Esophagus muscularis mucosa (tissue), 4 donors: ENCODE measurements at regions not wholly inside any gene's neighbourhood (a gene's known extent, or its start where the extent isn't known, plus 50 kb on each side); places are given as distances from the start of the nearest gene placed in this dataset.

Experiments
- DNase-seq: peaks from one replicate; pipeline ENCODE4 v3.0.0-alpha.2; 2017; ENCODE audit errors: extremely low spot score
- H3K27ac ChIP-seq, 4 donors: fragments of 200-600 bp; sonication (generic); replicated peaks in 1 of 4; 1 replicate in 3 of 4; 2 replicates in 1 of 4; pipeline ENCODE4 v1.5.1; 2016 to 2019; ENCODE audit warnings: mild to moderate bottlenecking in 1 of 4
- H3K27me3 ChIP-seq, 4 donors: fragments of 200-600 bp; sonication (generic); one replicate each; pipeline versions ENCODE4 v1.5.1 to v1.6.0; 2016 to 2019
- H3K36me3 ChIP-seq, 4 donors: fragments of 200-600 bp; sonication (generic); one replicate each; pipeline ENCODE4 v1.5.1; 2016 to 2019
- H3K4me1 ChIP-seq, 4 donors: fragments of 200-600 bp; sonication (generic); one replicate each; pipeline ENCODE4 v1.5.1; 2016 to 2019
- H3K4me3 ChIP-seq, 4 donors: fragments of 200-600 bp; sonication (generic); 1 replicate in 2 of 4; 2 replicates in 2 of 4; pipeline ENCODE4 v1.5.1; 2016 to 2019; ENCODE audit warnings: mild to moderate bottlenecking in 4 of 4, moderate library complexity in 1 of 4
- H3K9me3 ChIP-seq, 4 donors: fragments of 200-600 bp; sonication (generic); 1 replicate in 3 of 4; 2 replicates in 1 of 4; pipeline ENCODE4 v1.5.1; 2016 to 2019
- EP300 ChIP-seq: sonication (generic); formaldehyde crosslinking; IDR thresholded peaks from one replicate; pipeline ENCODE4 v1.6.1; 2017; ENCODE audit warnings: antibody characterized with exemption
- POLR2A ChIP-seq: fragments of 450-650 bp; IDR thresholded peaks from one replicate; pipeline ENCODE4 v1.6.1; 2017; ENCODE audit warnings: antibody characterized with exemption, moderate library complexity, mild to moderate bottlenecking, low read depth
- POLR2AphosphoS5 ChIP-seq, 2 donors: sonication (generic); formaldehyde crosslinking; IDR thresholded peaks; one replicate each; pipeline ENCODE4 v1.6.1; 2017; ENCODE audit warnings: antibody characterized with exemption in 2 of 2
- WGBS: methylation state at CpG from one replicate; pipeline ENCODE4 v1.1.5; 2018; 5-methylcytosine and 5-hydroxymethylcytosine counted together
- intact Hi-C: fragments of 100-400 bp; cut with DNase I; formaldehyde crosslinking; loops from one replicate; pipeline ENCODE4 v1.15.1; 2023
- TF ChIP-seq, protein P1 (sequence below), 3 experiments: fragments of 200-600 bp in 2 of 3; fragments of 450-650 bp in 1 of 3; sonication (generic) in 2 of 3; IDR thresholded peaks; one replicate each; pipeline ENCODE4 v1.5.1; 2017 to 2019; ENCODE audit warnings: antibody characterized with exemption in 3 of 3, mild to moderate bottlenecking in 2 of 3, moderate library complexity in 1 of 3

DNA sequence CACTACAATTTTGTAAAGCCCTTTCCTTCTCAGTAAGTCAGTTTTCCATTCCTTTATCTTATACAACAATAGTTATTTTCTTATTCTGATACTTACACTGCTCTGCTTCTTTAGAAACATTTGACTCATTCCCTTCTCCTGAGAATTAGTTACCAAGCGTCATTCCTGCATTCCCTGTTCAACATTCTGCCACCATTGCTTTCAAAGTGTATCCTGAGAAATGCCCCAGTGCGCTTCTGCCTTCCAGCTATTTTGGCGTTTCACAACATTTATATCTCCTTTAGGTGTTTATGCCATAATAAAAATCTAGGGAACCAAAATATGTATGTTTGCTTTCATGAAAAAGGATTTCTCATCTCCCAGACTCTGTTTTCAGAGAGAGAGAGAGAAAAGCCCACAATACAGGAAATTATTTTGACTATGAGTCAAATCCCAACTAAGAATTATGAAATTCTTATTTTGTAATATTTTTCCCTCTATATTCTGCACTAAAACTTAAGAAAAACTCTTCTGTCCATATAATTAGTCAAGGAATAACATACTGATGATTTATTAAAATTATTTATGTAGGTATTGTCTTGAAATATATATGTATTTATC lies 118.2 kb upstream of the RAP2B start:
- Histone ChIP-seq H3K27ac (no peak overlapping the region), H3K36me3 (no peaks in the 10 kb centered on the region), H3K4me3 (peak overlapping the region in 1 of 4 donors; percentile 37), H3K4me1 (peaks cover 0 to 11% (median 8%) of the 10 kb centered on the region in 4 donors), H3K27me3 (no peaks in the 10 kb centered on the region), H3K9me3 (no peaks in the 10 kb centered on the region)
- TF ChIP-seq EP300 (no peak), POLR2AphosphoS5 (IDR thresholded peaks at IDR 0.05) (no peak), POLR2A (no peak)
- TF ChIP-seq, protein P1, sequence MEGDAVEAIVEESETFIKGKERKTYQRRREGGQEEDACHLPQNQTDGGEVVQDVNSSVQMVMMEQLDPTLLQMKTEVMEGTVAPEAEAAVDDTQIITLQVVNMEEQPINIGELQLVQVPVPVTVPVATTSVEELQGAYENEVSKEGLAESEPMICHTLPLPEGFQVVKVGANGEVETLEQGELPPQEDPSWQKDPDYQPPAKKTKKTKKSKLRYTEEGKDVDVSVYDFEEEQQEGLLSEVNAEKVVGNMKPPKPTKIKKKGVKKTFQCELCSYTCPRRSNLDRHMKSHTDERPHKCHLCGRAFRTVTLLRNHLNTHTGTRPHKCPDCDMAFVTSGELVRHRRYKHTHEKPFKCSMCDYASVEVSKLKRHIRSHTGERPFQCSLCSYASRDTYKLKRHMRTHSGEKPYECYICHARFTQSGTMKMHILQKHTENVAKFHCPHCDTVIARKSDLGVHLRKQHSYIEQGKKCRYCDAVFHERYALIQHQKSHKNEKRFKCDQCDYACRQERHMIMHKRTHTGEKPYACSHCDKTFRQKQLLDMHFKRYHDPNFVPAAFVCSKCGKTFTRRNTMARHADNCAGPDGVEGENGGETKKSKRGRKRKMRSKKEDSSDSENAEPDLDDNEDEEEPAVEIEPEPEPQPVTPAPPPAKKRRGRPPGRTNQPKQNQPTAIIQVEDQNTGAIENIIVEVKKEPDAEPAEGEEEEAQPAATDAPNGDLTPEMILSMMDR (IDR thresholded peaks at IDR 0.05), result no peak
- WGBS, result 85% methylated on average over 3 of the region's 3 CpGs
- intact Hi-C loops, result loop anchor here (2.0 to 5.0 kb wide), 3 partner anchors 119 to 723 kb away; partner anchors contain the start of gene RAP2B
- no peak for DNase-seq

DNA sequence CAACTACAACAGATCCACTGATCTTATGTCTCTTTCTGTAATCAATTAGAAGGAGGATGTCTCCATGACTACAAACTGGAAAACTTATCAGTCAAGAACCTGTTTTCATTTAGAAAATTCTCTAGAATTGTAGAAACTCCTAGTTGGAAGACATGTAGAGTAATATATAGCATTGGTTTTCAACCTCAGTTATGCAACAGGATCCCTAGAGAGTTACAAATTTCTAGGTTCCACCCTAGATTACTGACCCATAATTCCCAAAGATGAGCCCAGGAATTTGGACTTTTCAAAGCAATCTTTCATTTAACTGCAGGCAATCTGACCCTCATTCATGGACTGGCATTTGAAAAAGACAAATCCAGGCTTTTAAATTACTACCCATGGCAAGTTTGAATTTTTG lies 116.9 kb upstream of the RAP2B start:
- no peak for DNase-seq
- H3K27ac ChIP-seq, result no peak overlapping the region
- intact Hi-C loops, result loop anchor here (5.0 kb wide), 1 partner anchor 552 kb away; no protein-coding TSS in a partner anchor
- peaks cover 0 to 9% (median 8%) of the 10 kb centered on the region in 4 donors for H3K4me1 ChIP-seq
- H3K4me3 ChIP-seq, result no peak overlapping the region
- TF ChIP-seq EP300 (no peak), POLR2AphosphoS5 (IDR thresholded peaks at IDR 0.05) (no peak), POLR2A (no peak)
- TF ChIP-seq, protein P1 (IDR thresholded peaks at IDR 0.05), result no peak
- H3K36me3 ChIP-seq, result no peaks in the 10 kb centered on the region
- H3K27me3 ChIP-seq, result no peaks in the 10 kb centered on the region
- no peaks in the 10 kb centered on the region for H3K9me3 ChIP-seq

GRCh38 chr3:153050978-153051377 lies 111.0 kb upstream of the RAP2B start:
- H3K4me1 ChIP-seq, result peaks cover 0 to 15% (median 14%) of the 10 kb centered on the region in 4 donors
- intact Hi-C loops, result no loop called here
- H3K4me3 ChIP-seq, result no peak overlapping the region
- H3K27ac ChIP-seq, result peak overlapping the region in 1 of 4 donors; percentile 66
- H3K36me3 ChIP-seq, result no peaks in the 10 kb centered on the region
- 91% methylated on average over 6 of the region's 6 CpGs for WGBS
- TF ChIP-seq EP300, result no peak
- TF ChIP-seq, protein P1 (IDR thresholded peaks at IDR 0.05), result no peak
- no peak for TF ChIP-seq POLR2AphosphoS5 (IDR thresholded peaks at IDR 0.05)
- TF ChIP-seq POLR2A, result no peak
- no peak for DNase-seq
- no peaks in the 10 kb centered on the region for H3K27me3 ChIP-seq
- H3K9me3 ChIP-seq, result no peaks in the 10 kb centered on the region

DNA sequence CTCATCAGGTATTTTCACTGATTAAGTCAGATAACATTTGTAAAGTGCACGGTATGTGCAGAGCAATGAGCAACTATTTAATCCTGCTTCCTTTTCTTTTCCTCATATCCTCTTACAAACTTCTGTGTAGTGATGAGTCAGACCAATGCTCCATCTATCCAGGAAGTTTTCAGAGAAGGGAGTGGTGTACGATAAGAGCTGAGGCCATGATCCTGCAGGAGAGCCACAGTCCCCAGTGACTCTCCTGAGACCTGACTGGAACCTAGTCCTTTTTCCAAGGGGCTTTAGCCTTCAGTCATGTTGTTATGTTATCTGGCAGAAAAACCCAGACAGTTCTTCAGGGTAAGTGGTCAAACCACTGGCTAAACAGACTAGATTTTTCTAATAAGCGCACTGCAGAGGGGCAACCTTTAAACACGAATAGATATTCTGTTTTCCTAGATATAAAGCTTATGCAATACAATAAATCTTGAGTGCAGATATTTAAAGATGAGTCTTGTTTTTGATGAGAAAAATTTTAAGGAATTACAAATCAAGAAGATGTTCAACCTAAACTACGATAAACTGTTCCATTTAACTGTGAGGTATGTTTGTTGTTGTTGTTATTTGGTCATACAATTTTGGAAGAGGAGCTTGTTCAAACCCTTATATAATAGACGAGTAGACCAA lies 110.5 kb upstream of the RAP2B start:
- H3K27ac ChIP-seq, result peak overlapping the region; percentile 56 to 72 (median 62)
- intact Hi-C loops, result no loop called here
- peak; percentile 57 for DNase-seq
- H3K27me3 ChIP-seq, result no peaks in the 10 kb centered on the region
- H3K4me3 ChIP-seq, result no peak overlapping the region
- no peaks in the 10 kb centered on the region for H3K36me3 ChIP-seq
- 58% methylated on average over 6 of the region's 6 CpGs for WGBS
- TF ChIP-seq POLR2A (no peak), EP300 (no peak), POLR2AphosphoS5 (IDR thresholded peaks at IDR 0.05) (no peak)
- TF ChIP-seq, protein P1 (IDR thresholded peaks at IDR 0.05), result no peak
- H3K9me3 ChIP-seq, result no peaks in the 10 kb centered on the region
- H3K4me1 ChIP-seq, result peaks cover 0 to 15% (median 14%) of the 10 kb centered on the region in 4 donors
